GM03348 (cell line): ENCODE measurements at regions not wholly inside any gene's neighbourhood (a gene's known extent, or its start where the extent isn't known, plus 50 kb on each side); places are given as distances from the start of the nearest gene placed in this dataset.

Source experiments
- DNase-seq: peaks from one replicate; pipeline ENCODE4 v3.0.0; 2012; ENCODE audit warnings: low spot score

GRCh38 chr9:86730163-86730928 is 217.0 kb downstream of the GAS1 start:
- DNase-seq: no peak

GRCh38 chr9:86724529-86724928 is 222.8 kb downstream of the GAS1 start:
- DNase-seq: no peak

GRCh38 chr9:86723346-86723745 is 224.0 kb downstream of the GAS1 start:
- DNase-seq: no peak

- no peak for DNase-seq
Measured at GRCh38 chr9:86722706-86723075, 224.6 kb downstream of the GAS1 start.

DNA sequence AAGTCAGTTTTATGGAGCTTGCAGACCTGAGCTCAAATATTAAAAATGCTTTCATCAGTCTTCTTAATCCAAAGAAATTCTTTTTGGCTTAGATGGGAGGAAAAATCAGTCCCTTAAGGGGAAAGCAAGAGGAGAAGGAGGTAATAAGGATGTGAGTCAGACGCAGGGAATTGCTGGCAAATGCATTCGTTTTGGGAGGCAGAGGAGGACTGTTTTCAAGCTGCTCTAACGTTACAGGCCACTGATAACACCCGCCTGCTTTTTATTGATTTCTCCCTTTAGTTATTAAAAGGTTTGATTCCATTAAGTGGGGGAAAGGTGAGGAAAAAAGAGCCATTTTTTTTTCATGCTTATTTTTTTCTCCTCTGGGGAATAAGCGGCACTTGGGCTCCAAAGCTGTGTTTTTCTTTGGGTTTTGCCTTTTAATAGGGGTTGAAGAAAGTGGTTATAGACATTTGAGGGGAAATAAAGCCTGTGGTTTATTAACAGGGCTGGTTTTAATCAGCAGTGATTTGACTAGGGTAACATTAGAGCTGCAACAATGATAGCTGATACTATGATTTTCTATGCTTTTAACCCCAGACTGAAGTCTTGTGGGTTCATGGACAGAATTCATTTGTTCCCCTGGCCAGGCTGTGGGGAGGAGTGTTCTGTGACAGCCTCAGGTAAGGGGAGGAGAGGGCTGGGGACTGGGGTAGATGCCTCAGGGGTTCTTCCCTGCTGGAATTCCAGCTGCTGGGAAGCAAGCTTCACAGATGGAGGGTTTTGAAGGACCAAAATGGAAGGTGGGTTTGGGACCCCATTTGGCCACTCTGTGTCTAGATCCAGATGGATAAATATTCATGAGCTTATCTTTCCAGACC is 225.2 kb downstream of the GAS1 start:
- DNase-seq: peak; percentile 86

DNA sequence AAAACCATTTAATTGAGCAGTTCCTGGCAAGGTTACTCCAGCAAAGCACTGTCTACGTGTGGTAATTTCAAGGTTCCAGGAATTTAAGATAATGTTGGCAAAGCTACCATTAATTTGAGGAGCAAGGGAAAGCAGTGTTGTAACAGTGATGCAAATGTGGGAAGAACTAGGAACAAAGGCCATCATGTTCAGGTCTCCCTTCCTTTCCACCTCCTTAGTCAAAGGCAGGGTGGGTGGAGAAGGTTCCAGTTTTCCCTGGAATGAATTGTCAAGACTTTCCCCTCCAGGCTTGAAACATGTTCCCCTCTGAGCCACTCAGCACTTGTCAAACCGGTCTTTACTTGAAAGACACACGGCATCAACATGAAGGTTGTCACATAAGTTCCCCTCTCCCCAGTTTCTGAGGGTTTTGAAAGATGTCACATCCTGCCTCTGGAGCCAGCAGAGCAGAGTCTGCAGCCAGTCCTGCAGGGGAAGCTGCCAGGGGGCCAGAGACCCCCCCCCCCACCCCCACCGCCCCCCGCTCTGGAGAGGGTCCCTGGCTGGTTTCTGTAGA is 226.0 kb downstream of the GAS1 start:
- DNase-seq: no peak

GRCh38 chr9:86720639-86721225 is 226.6 kb downstream of the GAS1 start:
- DNase-seq: no peak

GRCh38 chr9:86718388-86719049 is 228.8 kb downstream of the GAS1 start:
- no peak for DNase-seq

DNA sequence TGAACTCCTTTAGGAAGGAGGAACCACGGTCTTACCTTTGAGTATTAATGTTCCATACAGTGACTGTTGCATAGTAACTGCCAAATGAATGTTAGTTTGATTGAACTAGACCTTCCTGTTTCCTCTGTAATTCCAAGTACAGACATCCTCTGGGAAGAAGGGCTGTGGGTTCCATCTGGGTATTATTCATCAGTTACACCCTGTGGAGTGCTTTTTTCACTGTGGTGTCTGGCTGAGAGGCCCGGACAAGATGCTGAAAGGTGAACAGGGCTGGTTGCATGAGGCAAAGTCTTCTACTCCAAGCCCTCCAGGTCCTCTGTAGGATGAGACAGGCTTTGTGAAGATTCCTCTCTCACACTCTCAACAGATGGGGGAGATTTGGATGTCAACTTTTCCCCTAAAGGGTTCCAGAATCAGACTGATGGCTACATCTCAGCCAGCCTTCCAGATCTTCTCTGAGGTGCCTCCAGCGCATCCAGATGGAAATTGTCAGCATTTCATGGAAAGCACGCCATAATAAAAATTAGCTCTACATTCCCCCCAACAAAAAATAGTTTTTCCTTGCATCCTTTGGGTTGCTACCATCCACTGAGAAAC is 230.9 kb downstream of the GAS1 start:
- DNase-seq: no peak

DNA sequence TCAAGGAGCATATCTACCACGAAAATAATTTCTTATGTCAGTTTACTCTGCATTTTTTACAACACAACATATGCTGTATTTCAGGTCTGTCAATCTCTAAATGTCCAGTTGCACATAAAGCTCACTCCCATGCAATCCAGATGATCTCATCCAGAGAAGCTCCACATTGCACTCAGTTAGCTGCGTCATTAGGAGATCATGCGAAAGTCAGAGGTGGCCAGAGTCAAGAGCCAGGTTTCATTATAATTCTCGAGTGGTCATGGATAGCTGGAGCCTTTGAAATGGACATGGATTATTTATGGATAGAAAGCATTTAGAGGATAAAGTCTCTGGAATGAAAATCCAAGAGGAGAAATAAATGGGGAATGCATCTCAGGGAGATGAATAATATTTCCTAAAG is 232.3 kb downstream of the GAS1 start:
- peak; percentile 59 for DNase-seq

DNA sequence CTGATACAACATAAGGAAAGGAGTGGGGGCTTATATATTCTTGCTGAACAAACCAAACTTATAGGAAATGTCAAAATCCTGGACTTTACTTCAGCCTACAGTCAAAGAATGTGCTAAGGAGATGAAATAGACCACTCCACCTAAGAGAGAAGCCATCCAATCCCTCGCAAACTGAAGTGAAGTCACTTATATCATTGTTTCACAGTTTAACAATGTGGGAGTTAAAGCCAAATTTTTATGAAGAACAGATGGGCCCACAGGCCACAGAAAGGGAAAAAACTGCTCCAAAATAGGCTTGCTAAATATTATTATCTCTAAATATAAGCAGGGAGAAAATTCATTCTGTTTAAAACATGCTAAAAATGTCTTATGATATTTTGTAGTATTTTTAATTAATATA is 233.3 kb downstream of the GAS1 start:
- peak; percentile 65 for DNase-seq

DNA sequence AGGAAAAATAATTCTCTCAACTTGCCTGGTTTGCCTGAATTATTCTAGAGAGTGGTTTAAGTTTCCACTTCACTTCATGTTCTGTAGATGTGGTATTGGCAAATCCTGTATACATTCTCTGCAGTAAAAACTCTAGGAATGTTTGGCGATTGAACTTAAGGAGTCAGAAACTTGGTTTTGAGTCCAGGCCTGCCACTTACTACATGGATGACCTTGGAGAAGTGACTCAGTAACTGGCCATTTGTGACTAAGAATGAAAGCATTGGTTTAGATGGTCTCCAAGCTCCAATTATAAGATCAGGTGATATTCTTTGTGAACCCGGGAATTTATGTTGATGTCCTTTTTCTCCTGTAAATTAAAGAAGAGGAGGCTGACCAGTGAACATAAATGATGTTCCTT is 233.8 kb downstream of the GAS1 start:
- peak; percentile 47 for DNase-seq

DNA sequence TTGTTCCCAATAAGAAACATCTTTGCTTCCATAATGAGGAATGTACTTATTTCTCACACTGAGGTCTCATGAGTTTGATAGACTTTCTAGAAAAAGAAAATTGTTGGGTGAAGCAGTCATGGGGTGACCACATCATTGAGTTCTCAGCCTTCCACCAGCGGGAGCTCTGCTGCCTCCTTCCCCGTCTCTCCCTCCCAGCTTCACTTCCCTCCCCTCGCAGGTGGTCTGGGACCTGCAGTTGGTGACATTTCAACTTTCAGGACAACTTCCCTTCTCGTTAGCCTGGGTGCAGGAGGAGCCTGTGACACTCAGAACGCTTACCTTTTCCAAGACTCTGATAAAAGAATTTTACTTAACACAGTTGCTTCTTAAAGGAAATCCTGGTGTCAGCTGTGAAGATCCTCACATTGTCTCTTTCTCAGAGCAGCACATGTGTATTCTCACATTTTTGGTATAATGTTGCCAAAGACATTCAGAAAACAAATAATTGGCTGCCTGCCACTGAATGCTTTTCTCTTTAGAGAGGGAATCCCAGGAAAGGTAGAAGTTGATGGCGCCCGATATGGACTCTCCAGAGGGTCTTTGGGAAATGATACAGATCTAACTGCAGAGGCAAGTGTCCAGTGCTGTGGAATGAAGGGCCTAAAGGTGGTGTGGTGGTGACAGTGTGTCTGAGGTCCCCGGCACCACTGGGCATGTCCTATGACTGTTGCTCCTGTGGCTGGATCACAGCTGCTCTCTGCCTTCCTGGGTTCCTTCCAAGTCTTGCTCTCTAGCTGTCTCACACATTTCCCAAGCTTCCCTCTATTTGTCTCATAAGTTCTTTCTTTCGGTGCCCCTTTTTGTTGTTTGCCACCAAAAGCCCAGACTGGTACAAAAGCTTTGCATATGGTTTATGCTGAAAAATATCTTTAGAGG is 238.1 kb downstream of the GAS1 start:
- DNase-seq: no peak

DNA sequence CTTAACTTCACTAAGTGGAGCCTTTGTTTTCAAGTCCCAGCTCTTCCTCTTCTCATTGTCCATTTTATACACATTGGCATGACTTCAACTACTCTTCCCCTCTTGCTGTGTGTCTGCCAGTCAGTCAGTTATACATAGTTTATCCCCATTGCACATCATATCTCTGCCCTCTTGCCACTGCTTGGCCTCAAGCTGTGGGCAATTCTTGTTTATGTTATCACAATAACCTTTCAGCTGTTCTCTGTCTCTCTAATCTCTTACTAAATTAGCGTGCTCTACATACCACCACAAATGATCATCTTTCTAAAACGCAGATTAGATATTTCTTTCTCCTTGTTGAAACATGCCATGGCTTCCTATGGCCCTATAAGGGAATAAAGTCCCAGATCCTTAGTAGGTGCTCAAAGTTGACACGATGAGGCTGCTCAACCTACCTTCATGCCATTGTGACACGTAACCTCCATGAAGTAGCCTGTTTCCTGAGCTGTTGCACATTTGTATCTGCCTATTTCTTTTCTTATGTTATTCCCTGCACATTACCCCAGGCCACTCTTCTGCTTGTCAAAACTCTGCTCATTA is 239.3 kb downstream of the GAS1 start:
- DNase-seq: no peak

- DNase-seq: no peak
Measured at GRCh38 chr9:86706391-86706790, 240.9 kb downstream of the GAS1 start.

DNA sequence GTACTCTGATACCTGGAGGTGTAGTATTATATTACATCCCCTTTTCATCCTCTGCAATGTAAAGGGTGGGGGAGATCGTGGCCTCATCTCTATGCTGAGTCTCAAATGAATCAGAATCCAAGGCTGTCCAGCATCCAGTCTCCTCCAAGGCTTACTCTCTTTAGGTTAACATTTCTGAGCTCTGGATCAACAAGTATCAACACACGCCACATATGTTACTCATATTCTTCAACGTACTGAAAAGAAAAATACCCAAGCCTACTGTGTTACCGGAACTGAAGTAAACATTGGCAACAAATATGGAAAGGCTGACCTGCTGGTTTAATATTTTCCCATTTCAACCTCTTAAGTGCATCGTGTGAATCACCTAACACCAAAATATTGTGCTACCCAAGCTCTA is 241.8 kb downstream of the GAS1 start:
- DNase-seq: no peak

DNA sequence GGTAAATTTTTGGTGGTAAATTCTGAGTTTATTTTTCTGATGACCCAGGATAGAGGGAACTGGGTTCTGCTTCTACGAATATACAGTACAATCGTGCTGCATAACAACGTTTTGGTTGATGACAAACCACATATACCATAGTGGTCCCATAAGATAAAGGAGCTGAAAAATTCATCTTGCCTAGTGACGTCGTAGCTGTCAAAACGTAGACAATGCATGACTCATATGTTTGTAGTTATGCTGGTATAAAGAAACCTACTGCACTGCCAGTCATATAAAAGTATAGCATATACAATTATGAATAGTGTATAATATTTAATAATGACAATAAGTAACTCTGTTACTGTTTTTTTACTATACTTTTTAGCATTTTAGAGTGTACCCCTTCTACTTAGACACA is 244.0 kb downstream of the GAS1 start:
- no peak for DNase-seq

- peak; percentile 37 for DNase-seq
Measured at GRCh38 chr9:86700629-86701028, 246.7 kb downstream of the GAS1 start.

DNA sequence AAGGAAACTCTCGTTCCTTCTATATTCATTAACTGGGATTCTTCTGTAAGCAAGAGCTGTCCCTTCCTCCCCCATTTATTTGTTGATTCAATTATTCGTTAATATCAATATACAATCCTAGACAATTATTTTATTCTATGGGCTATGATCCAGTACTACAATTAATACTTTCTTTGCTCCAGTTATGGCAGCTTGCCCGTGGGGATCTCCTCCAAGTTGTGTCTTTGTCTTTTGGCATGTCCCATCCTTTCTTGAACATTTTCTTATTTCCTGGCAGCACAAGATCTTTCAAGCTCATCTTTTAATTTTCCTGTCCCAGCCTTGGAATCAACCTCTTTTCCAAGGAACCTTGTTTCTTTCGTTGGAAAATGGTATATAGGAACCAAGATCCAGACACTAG is 249.3 kb downstream of the GAS1 start:
- DNase-seq: no peak

GRCh38 chr9:86697213-86697612 is 250.1 kb downstream of the GAS1 start:
- DNase-seq: no peak
